Nephron (organoid): ENCODE measurements at regions not wholly inside any gene's neighbourhood (a gene's known extent, or its start where the extent isn't known, plus 50 kb on each side); places are given as distances from the start of the nearest gene placed in this dataset.

Experiments used
- H3K27ac Mint-ChIP-seq, 3 experiments: 2 replicates each; pipeline ENCODE4 v1.8.0; 2020; ENCODE audit warnings: mixed read lengths in 3 of 3, mild to moderate bottlenecking in 2 of 3, moderate library complexity in 1 of 3
- H3K27me3 Mint-ChIP-seq: 2 replicates; pipeline ENCODE4 v1.8.0; 2021; ENCODE audit warnings: low read depth, mild to moderate bottlenecking, moderate library complexity, mixed read lengths
- H3K36me3 Mint-ChIP-seq: 2 replicates; pipeline ENCODE4 v1.8.0; 2020; ENCODE audit warnings: low read depth, mixed read lengths
- H3K4me1 Mint-ChIP-seq: 2 replicates; pipeline ENCODE4 v1.8.0; 2020; ENCODE audit warnings: mixed read lengths
- H3K4me3 Mint-ChIP-seq, 3 experiments: 2 replicates each; pipeline ENCODE4 v1.8.0; 2020; ENCODE audit warnings: mild to moderate bottlenecking in 3 of 3, mixed read lengths in 3 of 3, moderate library complexity in 2 of 3
- H3K9me3 Mint-ChIP-seq: 2 replicates; pipeline ENCODE4 v1.8.0; 2020; ENCODE audit warnings: mixed read lengths
- CTCF ChIP-seq, 3 experiments: fragments of 200-600 bp; sonication (generic); IDR thresholded peaks; one replicate each; pipeline ENCODE4 v1.5.0; 2021; ENCODE audit warnings: antibody characterized with exemption in 3 of 3; ENCODE audit not compliant: unreplicated experiment in 3 of 3

DNA sequence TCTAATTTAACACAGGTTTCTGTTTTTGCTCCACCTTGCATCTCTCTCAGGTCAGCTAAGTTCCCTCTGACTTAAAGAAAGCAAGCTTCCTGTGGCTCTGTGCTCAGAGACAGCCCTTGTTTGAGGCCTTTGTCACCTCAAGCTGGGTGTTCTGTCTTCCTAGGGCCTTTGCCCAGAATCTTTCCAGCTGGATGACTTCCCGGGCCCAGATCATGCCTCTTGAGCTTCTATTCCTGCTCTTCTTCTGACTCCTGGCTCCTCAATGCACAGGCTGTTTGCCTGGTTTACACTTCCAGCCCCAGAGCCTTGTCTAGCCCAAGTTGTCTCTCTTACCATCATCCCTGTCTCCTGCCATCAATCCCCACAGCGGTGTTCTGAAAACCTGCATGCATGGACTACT lies 300.6 kb downstream of the VPS13C start:
- no peak for TF ChIP-seq CTCF (IDR thresholded peaks at IDR 0.05; ENCODE audit: unreplicated experiment in 3 of 3)
- H3K4me1 Mint-ChIP-seq, result peaks cover 9% of the 10 kb centered on the region

DNA sequence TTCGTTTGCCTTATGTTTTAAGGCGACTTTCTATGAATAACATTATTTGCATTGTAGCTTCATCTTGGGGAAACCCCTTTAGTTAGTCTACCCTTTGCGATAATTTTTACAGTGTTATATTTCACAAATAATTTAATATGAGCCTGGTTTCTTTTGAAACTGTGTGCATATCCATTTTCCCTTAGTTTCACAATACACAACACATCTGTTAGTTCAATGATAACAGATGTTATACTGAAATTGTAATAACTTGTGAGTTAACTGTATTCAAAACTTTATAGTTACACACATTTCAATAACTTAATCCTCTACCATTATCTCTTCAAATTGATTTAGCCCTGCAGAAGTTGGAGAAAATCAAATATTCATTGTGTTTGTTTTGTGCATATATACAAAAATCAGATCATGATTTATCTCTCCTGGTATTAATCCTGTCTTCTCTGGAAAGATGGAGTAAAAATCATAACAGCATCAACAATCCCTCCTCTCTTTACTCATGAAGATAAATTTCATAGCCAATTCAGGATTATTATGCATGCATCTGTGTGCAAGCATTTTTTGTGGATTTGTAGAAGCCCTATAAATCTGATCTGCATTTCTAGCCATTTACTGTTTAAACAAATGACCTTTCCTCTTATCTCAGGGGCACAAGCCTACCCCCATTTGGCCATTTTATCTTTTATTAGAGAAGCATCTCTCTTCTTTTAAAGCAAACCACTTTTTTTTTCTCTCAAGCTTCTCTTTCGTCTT lies 304.0 kb downstream of the VPS13C start:
- Mint-ChIP-seq H3K9me3 (no peaks in the 10 kb centered on the region), H3K4me3 (no peak overlapping the region), H3K4me1 (peaks cover 9% of the 10 kb centered on the region), H3K27me3 (peaks cover 5% of the 10 kb centered on the region), H3K27ac (no peak overlapping the region), H3K36me3 (no peaks in the 10 kb centered on the region)
- TF ChIP-seq CTCF (IDR thresholded peaks at IDR 0.05; ENCODE audit: unreplicated experiment in 3 of 3), result no peak

More for the DNA sequence above, 300.6 kb downstream of the VPS13C start:
- Mint-ChIP-seq H3K27me3 (peaks cover 9% of the 10 kb centered on the region), H3K27ac (no peak overlapping the region), H3K9me3 (no peaks in the 10 kb centered on the region), H3K36me3 (no peaks in the 10 kb centered on the region), H3K4me3 (no peak overlapping the region)

- peaks cover 9% of the 10 kb centered on the region for H3K4me1 Mint-ChIP-seq
- no peak overlapping the region for H3K27ac Mint-ChIP-seq
- no peak overlapping the region for H3K4me3 Mint-ChIP-seq
- H3K27me3 Mint-ChIP-seq, result peaks cover 3% of the 10 kb centered on the region
- no peaks in the 10 kb centered on the region for H3K36me3 Mint-ChIP-seq
- H3K9me3 Mint-ChIP-seq, result no peaks in the 10 kb centered on the region
- no peak for TF ChIP-seq CTCF (IDR thresholded peaks at IDR 0.05; ENCODE audit: unreplicated experiment in 3 of 3)
These were observed 304.8 kb downstream of the VPS13C start for GRCh38 chr15:61755467-61755866.

GRCh38 chr15:61753018-61753710 lies 307.1 kb downstream of the VPS13C start:
- Mint-ChIP-seq H3K9me3 (no peaks in the 10 kb centered on the region), H3K27me3 (peaks cover 3% of the 10 kb centered on the region), H3K36me3 (no peaks in the 10 kb centered on the region), H3K27ac (no peak overlapping the region), H3K4me3 (no peak overlapping the region), H3K4me1 (peaks cover 9% of the 10 kb centered on the region)
- TF ChIP-seq CTCF (IDR thresholded peaks at IDR 0.05; ENCODE audit: unreplicated experiment in 3 of 3), result no peak

DNA sequence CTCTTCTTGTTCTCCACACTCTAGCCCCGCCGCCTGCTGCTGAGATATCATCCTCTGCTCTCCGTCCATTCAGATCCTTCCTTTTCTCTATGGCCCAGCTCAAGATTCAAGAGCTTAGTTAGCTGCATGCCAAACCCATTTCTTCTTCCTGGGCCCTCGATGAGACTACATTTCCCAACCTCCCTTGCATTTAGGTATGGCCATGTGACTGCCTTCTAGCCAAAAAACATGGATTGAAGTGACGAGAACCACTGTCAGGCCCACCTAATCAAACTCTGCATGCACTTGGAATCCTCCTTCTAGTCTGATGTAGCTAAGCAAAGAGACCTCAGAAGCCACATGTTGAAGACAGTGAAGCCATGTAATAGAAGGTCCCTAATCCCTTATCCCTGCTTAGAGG lies 308.2 kb downstream of the VPS13C start:
- Mint-ChIP-seq H3K4me1 (peaks cover 9% of the 10 kb centered on the region), H3K27ac (no peak overlapping the region)

More for the DNA sequence above, 308.2 kb downstream of the VPS13C start:
- no peaks in the 10 kb centered on the region for H3K9me3 Mint-ChIP-seq
- H3K36me3 Mint-ChIP-seq, result no peaks in the 10 kb centered on the region
- H3K4me3 Mint-ChIP-seq, result no peak overlapping the region
- H3K27me3 Mint-ChIP-seq, result peaks cover 3% of the 10 kb centered on the region
- no peak for TF ChIP-seq CTCF (IDR thresholded peaks at IDR 0.05; ENCODE audit: unreplicated experiment in 3 of 3)
